GM23248 (cell line): ENCODE measurements at regions not wholly inside any gene's neighbourhood (a gene's known extent, or its start where the extent isn't known, plus 50 kb on each side); places are given as distances from the start of the nearest gene placed in this dataset.

Experiments
- EZH2 ChIP-seq: fragments of 200-600 bp; sonication (generic); IDR thresholded peaks from 2 replicates; pipeline ENCODE4 v1.6.1; 2018; ENCODE audit warnings: antibody characterized with exemption, mild to moderate bottlenecking; ENCODE audit not compliant: insufficient read depth, poor library complexity, severe bottlenecking
- EZH2phosphoT487 ChIP-seq: fragments of 200-600 bp; sonication (generic); IDR thresholded peaks from 2 replicates; pipeline ENCODE4 v1.6.1; 2018; ENCODE audit warnings: antibody characterized with exemption, moderate library complexity, mild to moderate bottlenecking, low read depth; ENCODE audit not compliant: insufficient read depth

- TF ChIP-seq EZH2 (no peak), EZH2phosphoT487 (no peak)
Measured at GRCh38 chr5:7961540-7961939, 92.6 kb downstream of the MTRR start.
